Activated CD4-positive, alpha-beta T cell treated with anti-CD3 and anti-CD28 coated beads, Interleukin-2, amount 10 ng/mL, durations not matched to agents 24 days and 14 days (primary cell): ENCODE measurements at regions not wholly inside any gene's neighbourhood (a gene's known extent, or its start where the extent isn't known, plus 50 kb on each side); places are given as distances from the start of the nearest gene placed in this dataset.
"Not testable (repeated sequence)": the region's sequence is repeated elsewhere in the genome, so short reads cannot be mapped to it uniquely, and the experiment has no call there.

Experiments
- DNase-seq: peaks from one replicate; pipeline ENCODE4 v3.0.0; 2022
- H3K27ac Mint-ChIP-seq: one replicate; pipeline ENCODE4 v1.8.0; 2022; ENCODE audit warnings: mild to moderate bottlenecking, mixed read lengths
- H3K27me3 Mint-ChIP-seq: one replicate; pipeline ENCODE4 v1.8.0; 2022; ENCODE audit warnings: mixed read lengths
- H3K36me3 Mint-ChIP-seq: one replicate; pipeline ENCODE4 v1.8.0; 2022; ENCODE audit warnings: low read depth, mild to moderate bottlenecking, mixed read lengths
- H3K4me1 Mint-ChIP-seq: one replicate; pipeline ENCODE4 v1.8.0; 2021; ENCODE audit warnings: mixed read lengths
- H3K4me3 Mint-ChIP-seq: one replicate; pipeline ENCODE4 v1.8.0; 2022; ENCODE audit warnings: mild to moderate bottlenecking, moderate library complexity, mixed read lengths
- H3K9me3 Mint-ChIP-seq: one replicate; pipeline ENCODE4 v1.8.0; 2021; ENCODE audit warnings: mixed read lengths
- intact Hi-C: fragments of 100-400 bp; cut with micrococcal nuclease; formaldehyde crosslinking; loops from one replicate; pipeline ENCODE4 v1.15.1; 2023

DNA sequence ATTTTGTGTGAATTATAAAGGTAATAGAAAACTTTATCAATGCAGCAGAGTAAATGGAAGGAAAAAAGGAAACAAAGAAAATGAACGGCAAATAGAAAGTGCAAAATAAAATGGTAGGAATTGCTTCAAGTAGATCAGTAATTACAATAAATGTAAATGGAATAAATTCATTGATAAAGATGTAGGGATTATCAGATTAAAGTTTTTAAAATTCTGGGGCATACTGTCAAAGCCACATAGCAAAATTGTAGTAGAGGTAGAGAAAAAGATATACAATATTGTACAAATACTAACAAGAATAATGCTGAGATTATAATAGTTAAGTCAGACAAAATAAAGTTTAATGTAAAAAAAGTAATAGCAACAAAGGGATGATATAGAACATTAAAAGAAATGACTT lies 94.7 kb downstream of the SMIM20 start:
- H3K4me1 Mint-ChIP-seq, result peaks cover 10% of the 10 kb centered on the region
- peaks cover 15% of the 10 kb centered on the region for H3K9me3 Mint-ChIP-seq
- intact Hi-C loops, result loop anchor here (1.0 to 2.0 kb wide), 3 partner anchors 12 to 70 kb away; no protein-coding TSS in a partner anchor
- no peak overlapping the region for H3K27ac Mint-ChIP-seq
- peaks cover 21% of the 10 kb centered on the region for H3K27me3 Mint-ChIP-seq
- H3K4me3 Mint-ChIP-seq, result no peak overlapping the region
- no peaks in the 10 kb centered on the region for H3K36me3 Mint-ChIP-seq
- no peak for DNase-seq

- peaks cover 24% of the 10 kb centered on the region for H3K27me3 Mint-ChIP-seq
- DNase-seq, result no peak
These were observed 95.5 kb downstream of the SMIM20 start for GRCh38 chr4:26009502-26009901.

DNA sequence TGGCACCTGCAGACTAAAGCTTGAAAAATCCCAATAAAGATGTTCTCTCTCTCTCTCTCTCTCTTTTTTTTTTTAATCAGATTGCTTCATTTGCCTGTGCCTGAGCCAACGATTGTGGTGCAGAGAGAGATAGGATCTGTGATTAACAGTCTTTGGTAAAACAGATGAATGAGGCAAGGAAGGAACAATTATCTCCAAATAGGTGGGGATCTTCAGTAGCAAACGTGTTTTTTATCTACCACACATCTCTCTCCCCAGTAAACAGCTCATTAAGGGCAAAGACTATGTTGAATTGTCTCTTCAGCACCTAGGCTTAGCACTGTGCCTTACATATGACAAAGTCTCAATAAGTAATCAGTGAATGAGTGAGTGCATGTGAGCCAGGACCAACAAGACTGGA lies 96.3 kb downstream of the SMIM20 start:
- H3K4me1 Mint-ChIP-seq, result peaks cover 10% of the 10 kb centered on the region
- H3K27me3 Mint-ChIP-seq, result peaks cover 26% of the 10 kb centered on the region
- H3K36me3 Mint-ChIP-seq, result no peaks in the 10 kb centered on the region
- DNase-seq, result no peak
- intact Hi-C loops, result no loop called here
- no peak overlapping the region for H3K4me3 Mint-ChIP-seq
- peak overlapping the region; percentile 55 for H3K27ac Mint-ChIP-seq
- peaks cover 15% of the 10 kb centered on the region for H3K9me3 Mint-ChIP-seq

More at GRCh38 chr4:26009502-26009901, 95.5 kb downstream of the SMIM20 start:
- Mint-ChIP-seq H3K27ac (no peak overlapping the region), H3K9me3 (peaks cover 15% of the 10 kb centered on the region), H3K4me3 (no peak overlapping the region), H3K36me3 (no peaks in the 10 kb centered on the region), H3K4me1 (peaks cover 10% of the 10 kb centered on the region)
- intact Hi-C loops, result loop anchor here (1.0 to 2.0 kb wide), 3 partner anchors 11 to 71 kb away; no protein-coding TSS in a partner anchor

DNA sequence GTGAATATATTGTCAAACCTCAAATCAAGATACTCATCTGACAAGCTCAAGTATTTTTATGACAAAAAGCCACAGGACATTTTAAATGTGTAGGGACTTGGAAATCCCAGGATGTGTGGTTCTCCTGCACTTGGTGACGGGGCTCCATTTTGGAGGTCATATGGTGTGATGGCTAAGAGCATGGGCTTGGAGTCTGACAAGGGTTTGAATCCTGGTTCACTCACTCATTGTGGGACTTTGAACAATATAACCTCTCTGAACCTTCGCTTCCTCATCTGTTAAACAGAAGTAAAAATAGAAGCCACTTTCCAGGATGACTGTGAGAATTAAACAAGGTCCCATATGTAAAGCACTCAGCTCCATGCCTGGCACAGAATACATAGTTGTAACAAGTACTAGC lies 99.6 kb downstream of the SMIM20 start:
- intact Hi-C loops, result no loop called here
- no peak overlapping the region for H3K27ac Mint-ChIP-seq
- DNase-seq, result no peak
- peaks cover 16% of the 10 kb centered on the region for H3K4me1 Mint-ChIP-seq
- peaks cover 24% of the 10 kb centered on the region for H3K27me3 Mint-ChIP-seq
- no peak overlapping the region for H3K4me3 Mint-ChIP-seq
- no peaks in the 10 kb centered on the region for H3K36me3 Mint-ChIP-seq
- peaks cover 14% of the 10 kb centered on the region for H3K9me3 Mint-ChIP-seq

DNA sequence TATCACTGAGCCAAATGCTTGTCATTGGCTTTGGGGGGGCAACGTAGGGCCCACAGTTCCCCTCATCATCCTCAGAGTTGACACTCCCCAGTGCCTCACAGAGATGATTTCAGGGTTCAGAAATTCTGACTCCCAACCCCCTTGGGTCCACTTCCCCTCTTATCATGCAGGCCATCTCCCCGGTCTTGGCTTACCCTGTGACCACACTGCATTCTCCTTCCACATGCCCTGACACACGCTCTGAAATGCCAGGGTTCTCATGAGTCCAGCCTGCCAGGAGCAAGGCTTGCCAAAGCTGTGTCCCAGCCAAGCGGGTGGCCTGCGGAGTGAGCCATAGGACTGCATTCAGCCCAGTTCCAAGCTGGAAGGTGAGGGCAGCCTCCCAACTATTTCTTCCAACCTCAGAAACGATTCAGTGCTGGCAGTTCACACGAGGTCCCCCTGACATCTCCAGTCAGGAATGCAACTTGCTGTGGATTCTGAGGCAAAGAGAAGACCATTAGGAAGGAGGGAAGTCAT lies 101.2 kb downstream of the SMIM20 start:
- Mint-ChIP-seq H3K9me3 (peaks cover 22% of the 10 kb centered on the region), H3K27ac (no peak overlapping the region), H3K27me3 (peaks cover 24% of the 10 kb centered on the region), H3K4me3 (no peak overlapping the region), H3K4me1 (peaks cover 21% of the 10 kb centered on the region), H3K36me3 (no peaks in the 10 kb centered on the region)
- DNase-seq, result no peak
- intact Hi-C loops, result no loop called here

DNA sequence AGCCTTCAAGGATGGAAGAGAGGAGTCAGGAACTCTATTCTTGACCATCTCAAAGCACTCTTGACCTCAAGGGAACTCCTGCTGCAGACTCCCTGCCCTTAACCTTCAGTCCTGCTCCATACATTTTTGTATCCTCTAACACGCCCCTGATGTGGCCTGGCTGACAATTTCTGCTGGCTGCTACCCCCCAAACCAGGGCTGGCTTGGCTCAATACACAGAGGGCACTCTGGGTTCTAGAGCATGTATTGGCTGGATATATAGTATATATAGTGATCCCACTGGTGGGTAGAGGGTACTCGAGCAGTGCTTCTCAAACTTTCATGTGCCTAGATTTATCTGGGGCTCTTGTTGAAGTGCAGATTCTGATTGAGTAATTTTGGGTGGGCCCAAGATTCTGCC lies 101.9 kb downstream of the SMIM20 start:
- Mint-ChIP-seq H3K27me3 (peaks cover 20% of the 10 kb centered on the region), H3K4me1 (peaks cover 19% of the 10 kb centered on the region), H3K27ac (no peak overlapping the region), H3K9me3 (peaks cover 18% of the 10 kb centered on the region), H3K36me3 (no peaks in the 10 kb centered on the region), H3K4me3 (no peak overlapping the region)
- intact Hi-C loops, result no loop called here
- DNase-seq, result no peak

DNA sequence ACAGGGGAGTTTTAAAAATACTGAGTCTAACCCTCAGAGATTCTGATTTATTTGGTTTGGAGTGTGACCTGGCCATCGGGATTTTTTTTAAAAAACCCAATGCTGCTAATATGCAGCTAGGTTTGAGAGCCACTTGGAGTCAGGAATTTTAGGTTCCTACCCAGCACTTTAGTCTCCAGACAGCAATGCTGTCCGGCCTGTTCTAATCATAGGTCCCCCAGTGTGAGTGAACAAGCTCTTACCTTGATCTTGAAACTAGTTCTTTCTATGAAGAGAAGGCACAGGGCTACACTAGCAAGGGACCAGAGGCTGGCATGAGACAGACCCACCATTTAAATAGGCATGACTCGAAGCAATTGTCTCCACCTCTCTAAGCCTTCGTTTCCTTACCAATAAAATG lies 103.5 kb downstream of the SMIM20 start:
- H3K9me3 Mint-ChIP-seq, result peaks cover 12% of the 10 kb centered on the region
- DNase-seq, result no peak
- H3K27ac Mint-ChIP-seq, result no peak overlapping the region
- intact Hi-C loops, result no loop called here
- peaks cover 17% of the 10 kb centered on the region for H3K27me3 Mint-ChIP-seq
- H3K4me1 Mint-ChIP-seq, result peaks cover 22% of the 10 kb centered on the region
- H3K36me3 Mint-ChIP-seq, result no peaks in the 10 kb centered on the region
- no peak overlapping the region for H3K4me3 Mint-ChIP-seq

GRCh38 chr4:26017961-26018700 lies 104.1 kb downstream of the SMIM20 start:
- intact Hi-C loops, DNase-seq, H3K27ac Mint-ChIP-seq, H3K4me3 Mint-ChIP-seq, H3K36me3 Mint-ChIP-seq: not testable (repeated sequence)
- Mint-ChIP-seq H3K27me3 (peaks cover 13% of the 10 kb centered on the region), H3K4me1 (peaks cover 19% of the 10 kb centered on the region), H3K9me3 (peaks cover 12% of the 10 kb centered on the region)

DNA sequence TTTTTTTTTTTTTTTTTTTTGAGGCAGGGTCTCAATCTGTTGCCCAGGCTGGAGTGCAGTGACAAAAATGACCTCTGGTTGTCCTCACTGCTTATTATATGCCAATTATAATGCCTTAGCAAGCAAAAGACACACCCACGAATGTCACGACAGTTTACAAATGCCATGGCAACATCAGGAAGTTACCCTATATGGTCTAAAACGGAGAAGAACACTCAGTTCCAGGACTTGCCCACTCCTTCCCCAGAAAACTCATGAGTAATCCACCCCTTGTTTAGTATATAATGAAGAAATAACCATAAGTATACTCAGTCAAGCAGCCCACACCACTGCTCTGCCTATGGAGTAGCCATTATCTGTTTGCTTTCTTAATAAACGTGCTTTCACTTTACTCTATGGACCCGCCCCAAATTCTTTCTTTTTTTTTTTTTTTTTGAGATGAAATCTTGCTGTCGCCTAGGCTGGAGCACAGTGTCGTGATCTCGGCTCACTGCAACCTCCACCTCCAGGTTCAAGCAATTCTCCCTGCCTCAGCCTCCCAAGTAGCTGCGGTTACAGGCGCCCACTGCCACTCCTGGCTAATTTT lies 106.2 kb downstream of the SMIM20 start:
- H3K4me3 Mint-ChIP-seq, result peak overlapping the region; percentile 27
- H3K27ac Mint-ChIP-seq, result peak overlapping the region; percentile 61
- H3K9me3 Mint-ChIP-seq, result peaks cover 12% of the 10 kb centered on the region
- peak; percentile 65 for DNase-seq
- H3K4me1 Mint-ChIP-seq, result peaks cover 18% of the 10 kb centered on the region
- peaks cover 3% of the 10 kb centered on the region for H3K27me3 Mint-ChIP-seq
- intact Hi-C loops, result loop anchor here (1.0 to 10.0 kb wide), 3 partner anchors 11 to 705 kb away; no protein-coding TSS in a partner anchor
- H3K36me3 Mint-ChIP-seq, result no peaks in the 10 kb centered on the region

DNA sequence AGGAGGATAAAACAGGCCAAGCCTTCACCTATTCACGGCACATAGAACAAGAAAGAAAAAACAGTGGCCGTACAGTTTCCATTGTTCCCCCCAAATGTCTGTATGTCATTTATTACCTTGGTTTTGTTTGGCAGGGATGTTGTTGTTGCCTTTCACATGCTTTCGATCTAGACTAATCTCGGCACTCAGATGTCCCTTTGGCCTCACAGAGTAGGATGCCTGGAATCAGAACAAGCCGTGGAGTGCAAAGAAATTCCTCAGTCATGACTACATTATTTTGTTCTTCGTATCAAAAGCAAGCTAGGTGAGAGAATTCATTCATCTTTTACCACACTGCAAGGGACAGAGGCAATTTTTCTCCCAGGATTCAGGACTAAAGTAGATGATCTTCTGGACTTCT lies 106.9 kb downstream of the SMIM20 start:
- H3K36me3 Mint-ChIP-seq, result no peaks in the 10 kb centered on the region
- peaks cover 18% of the 10 kb centered on the region for H3K4me1 Mint-ChIP-seq
- intact Hi-C loops, result loop anchor here (1.0 to 10.0 kb wide), 3 partner anchors 12 to 704 kb away; no protein-coding TSS in a partner anchor
- H3K4me3 Mint-ChIP-seq, result no peak overlapping the region
- H3K9me3 Mint-ChIP-seq, result peaks cover 12% of the 10 kb centered on the region
- H3K27me3 Mint-ChIP-seq, result peaks cover 3% of the 10 kb centered on the region
- DNase-seq, result no peak
- no peak overlapping the region for H3K27ac Mint-ChIP-seq

DNA sequence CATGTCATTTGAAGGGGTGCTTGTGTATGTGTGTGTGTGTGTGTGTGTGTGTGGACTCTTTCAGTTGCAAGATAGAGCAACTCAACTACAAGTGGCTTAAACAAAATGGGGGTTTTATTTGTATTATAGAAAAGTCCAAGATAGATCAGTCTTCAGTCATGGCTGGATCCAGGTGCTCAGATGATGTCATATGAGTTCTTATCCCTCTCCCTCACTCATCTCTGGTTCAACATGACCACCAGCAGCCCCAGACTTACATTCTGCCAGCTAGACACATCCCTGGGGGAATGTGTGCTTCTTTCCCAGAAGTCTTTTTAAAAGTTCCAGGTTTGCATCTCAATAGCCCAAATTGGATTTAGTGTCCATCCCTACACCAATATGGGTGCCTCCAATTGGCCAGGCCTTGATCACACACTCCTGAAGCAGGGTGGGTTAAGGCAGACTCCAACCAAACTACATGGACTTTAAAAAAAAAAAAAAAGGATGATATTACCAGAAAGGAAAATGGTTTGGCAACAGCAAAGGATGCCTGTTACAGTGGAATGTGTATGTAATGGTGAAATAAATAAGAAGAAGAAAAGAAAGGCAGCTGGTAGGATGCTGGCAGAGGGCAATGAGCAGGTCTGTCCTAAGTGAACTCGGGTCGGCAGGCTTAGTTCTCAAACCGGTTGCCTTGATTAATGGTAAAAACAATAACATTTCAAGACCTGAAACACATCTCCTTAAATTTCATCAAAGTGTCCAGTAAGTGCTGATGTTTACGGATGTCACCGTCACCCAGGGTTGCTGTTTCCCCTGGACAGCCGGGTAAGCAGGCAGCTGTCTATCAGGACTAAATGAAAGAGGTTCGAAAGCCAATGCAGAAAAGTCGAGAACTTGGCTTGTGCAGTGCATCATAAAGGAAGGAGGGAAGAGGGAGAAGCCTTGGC lies 107.7 kb downstream of the SMIM20 start:
- Mint-ChIP-seq H3K36me3 (no peaks in the 10 kb centered on the region), H3K9me3 (peaks cover 12% of the 10 kb centered on the region), H3K27me3 (peaks cover 3% of the 10 kb centered on the region), H3K27ac (peak overlapping the region; percentile 65), H3K4me3 (no peak overlapping the region), H3K4me1 (peaks cover 18% of the 10 kb centered on the region)
- DNase-seq, result no peak
- intact Hi-C loops, result loop anchor here (10.0 kb wide), 1 partner anchor 703 kb away; no protein-coding TSS in a partner anchor

DNA sequence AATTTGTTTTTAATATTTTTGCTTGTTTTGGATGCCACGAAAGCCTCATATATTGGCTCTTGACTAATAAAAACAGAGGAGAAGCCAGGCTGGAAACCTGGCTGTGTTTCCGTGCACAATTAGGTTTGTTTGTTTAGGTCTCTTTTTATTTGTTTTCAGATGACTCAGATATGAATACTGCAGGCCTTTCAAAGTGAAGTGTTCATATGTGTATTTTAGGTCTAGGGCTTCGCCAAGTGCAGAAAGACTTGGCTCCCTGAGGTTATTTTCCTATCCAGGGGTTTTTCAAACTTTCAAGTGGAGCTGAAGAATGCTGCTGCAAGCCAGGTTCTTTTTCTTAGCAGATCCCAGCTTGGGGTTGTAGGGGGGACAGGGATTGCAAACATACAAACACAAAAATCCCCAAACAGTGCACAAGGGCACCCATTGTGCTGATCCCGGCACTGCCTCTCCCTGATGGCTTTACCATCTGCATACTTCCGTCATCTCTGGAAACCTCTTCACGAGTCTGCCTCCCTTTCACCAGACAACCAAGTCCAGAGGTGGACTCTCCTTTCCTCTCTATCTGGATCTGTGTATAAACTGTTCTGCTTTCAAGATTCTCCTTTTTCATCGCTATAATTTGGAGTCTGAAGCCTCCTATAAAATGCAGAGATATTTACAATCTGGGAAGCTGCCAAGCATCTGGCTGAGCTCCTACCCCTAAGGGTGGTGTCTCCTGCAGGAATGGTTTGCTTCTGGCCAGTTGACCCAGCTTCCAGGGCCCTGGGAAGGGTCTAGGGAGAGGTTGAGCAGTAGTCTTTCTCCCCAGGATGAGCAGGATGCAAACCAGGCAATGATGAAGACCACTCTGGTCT lies 108.6 kb downstream of the SMIM20 start:
- Mint-ChIP-seq H3K27me3 (peaks cover 3% of the 10 kb centered on the region), H3K4me3 (no peak overlapping the region), H3K36me3 (no peaks in the 10 kb centered on the region), H3K27ac (no peak overlapping the region), H3K9me3 (peaks cover 12% of the 10 kb centered on the region), H3K4me1 (peaks cover 18% of the 10 kb centered on the region)
- intact Hi-C loops, result loop anchor here (10.0 kb wide), 1 partner anchor 702 kb away; no protein-coding TSS in a partner anchor
- no peak for DNase-seq
